HepG2 (cell line): ENCODE measurements at regions not wholly inside any gene's neighbourhood (a gene's known extent, or its start where the extent isn't known, plus 50 kb on each side); places are given as distances from the start of the nearest gene placed in this dataset.

Experiments
- ARNT ChIP-seq: fragments of 450-650 bp; IDR thresholded peaks from 2 replicates; pipeline ENCODE4 v1.6.1; 2017
- EP300 ChIP-seq, 3 experiments: sonication (generic) in 1 of 3; formaldehyde crosslinking in 1 of 3; IDR thresholded peaks; 2 replicates each; pipeline versions ENCODE4 v1.5.1 to v1.6.1; 2011 to 2020; ENCODE audit warnings: low read depth in 2 of 3, low read length in 2 of 3, borderline replicate concordance in 1 of 3, improper control_type of control experiment in 1 of 3, mild to moderate bottlenecking in 1 of 3, missing genetic modification reagents in 1 of 3, moderate library complexity in 1 of 3
- NR3C1 ChIP-seq: sonication (generic); formaldehyde crosslinking; IDR thresholded peaks from 2 replicates; pipeline ENCODE4 v1.4.0; 2020; ENCODE audit warnings: missing genetic modification reagents
- RAD51 ChIP-seq: fragments of 450-650 bp; IDR thresholded peaks from 2 replicates; pipeline ENCODE4 v1.6.1; 2016; ENCODE audit warnings: borderline replicate concordance
- RFX1 ChIP-seq: fragments of 450-650 bp; IDR thresholded peaks from 2 replicates; pipeline ENCODE4 v1.6.1; 2017
- SMC3 ChIP-seq: IDR thresholded peaks from 2 replicates; pipeline ENCODE4 v1.6.1; 2011; ENCODE audit warnings: low read length, improper control_type of control experiment
- ZFP37 ChIP-seq: sonication (generic); formaldehyde crosslinking; IDR thresholded peaks from 2 replicates; pipeline ENCODE4 v1.4.0; 2020; ENCODE audit warnings: missing genetic modification reagents, borderline replicate concordance
- ZNF768 ChIP-seq: sonication (generic); formaldehyde crosslinking; IDR thresholded peaks from 2 replicates; pipeline ENCODE4 v1.4.0; 2020; ENCODE audit warnings: missing genetic modification reagents
- TF ChIP-seq, protein P1 (sequence below): sonication (generic); formaldehyde crosslinking; IDR thresholded peaks from 2 replicates; pipeline ENCODE4 v1.8.0; 2023; ENCODE audit warnings: mild to moderate bottlenecking, missing genetic modification reagents
- TF ChIP-seq, protein P2 (sequence below): sonication (generic); formaldehyde crosslinking; IDR thresholded peaks from 2 replicates; pipeline ENCODE4 v1.5.0; 2020; ENCODE audit warnings: mild to moderate bottlenecking, missing genetic modification reagents, moderate library complexity
- TF ChIP-seq, protein P3 (sequence below): sonication (generic); formaldehyde crosslinking; IDR thresholded peaks from 2 replicates; pipeline ENCODE4 v1.5.1; 2020; ENCODE audit warnings: mild to moderate bottlenecking, missing genetic modification reagents, borderline replicate concordance

DNA sequence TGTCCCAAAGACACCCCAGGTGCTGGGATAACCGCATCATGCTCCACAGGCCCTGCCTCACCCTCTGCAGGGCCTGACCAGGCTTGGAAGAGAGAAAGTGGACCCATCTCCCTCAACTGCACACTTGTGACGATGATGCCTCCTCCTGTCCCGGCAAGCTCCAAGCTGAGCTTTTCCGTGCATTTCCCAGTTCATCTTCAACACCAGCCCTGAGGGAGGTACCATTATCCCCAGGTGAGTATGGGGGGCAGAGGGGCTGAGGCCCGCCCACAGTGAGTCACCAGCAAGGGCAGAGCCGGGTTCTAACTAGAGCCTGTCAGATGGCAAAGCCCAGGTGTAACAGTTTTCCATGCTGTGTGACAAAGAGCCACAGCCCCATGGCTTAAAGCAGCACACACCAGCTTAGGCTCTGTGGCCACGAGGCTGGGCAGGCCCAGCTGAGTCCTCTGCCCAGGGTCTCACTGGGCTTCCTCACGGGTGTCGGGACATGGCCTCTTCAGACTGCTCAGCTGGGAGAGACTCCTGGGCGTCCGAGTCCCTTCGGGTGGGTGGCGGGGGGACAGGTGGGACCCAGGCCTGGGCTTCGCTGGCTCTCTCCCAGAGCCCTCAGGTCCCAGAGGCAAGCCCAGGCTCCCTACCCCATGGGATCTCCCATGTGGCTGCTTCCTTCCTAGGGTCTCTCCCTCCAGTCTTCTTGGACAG is 108.4 kb upstream of the OTOS start:
- TF ChIP-seq RAD51 (no peak), ZFP37 (CRISPR knock-in tag) (no peak), ZNF768 (CRISPR knock-in tag) (no peak), ARNT (no peak), NR3C1 (CRISPR knock-in tag) (no peak), RFX1 (no peak), SMC3 (no peak), EP300 (IDR thresholded peaks at IDR 0.05; ENCODE audit: low read depth in 2 of 2, low read length in 2 of 2) (no peak), EP300 (CRISPR knock-in tag; IDR thresholded peaks at IDR 0.05; ENCODE audit: borderline replicate concordance) (no peak)
- TF ChIP-seq, protein P1, sequence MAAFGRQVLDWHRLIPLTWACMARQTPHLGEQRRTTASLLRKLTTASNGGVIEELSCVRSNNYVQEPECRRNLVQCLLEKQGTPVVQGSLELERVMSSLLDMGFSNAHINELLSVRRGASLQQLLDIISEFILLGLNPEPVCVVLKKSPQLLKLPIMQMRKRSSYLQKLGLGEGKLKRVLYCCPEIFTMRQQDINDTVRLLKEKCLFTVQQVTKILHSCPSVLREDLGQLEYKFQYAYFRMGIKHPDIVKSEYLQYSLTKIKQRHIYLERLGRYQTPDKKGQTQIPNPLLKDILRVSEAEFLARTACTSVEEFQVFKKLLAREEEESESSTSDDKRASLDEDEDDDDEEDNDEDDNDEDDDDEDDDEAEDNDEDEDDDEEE = no peak
- TF ChIP-seq, protein P2, sequence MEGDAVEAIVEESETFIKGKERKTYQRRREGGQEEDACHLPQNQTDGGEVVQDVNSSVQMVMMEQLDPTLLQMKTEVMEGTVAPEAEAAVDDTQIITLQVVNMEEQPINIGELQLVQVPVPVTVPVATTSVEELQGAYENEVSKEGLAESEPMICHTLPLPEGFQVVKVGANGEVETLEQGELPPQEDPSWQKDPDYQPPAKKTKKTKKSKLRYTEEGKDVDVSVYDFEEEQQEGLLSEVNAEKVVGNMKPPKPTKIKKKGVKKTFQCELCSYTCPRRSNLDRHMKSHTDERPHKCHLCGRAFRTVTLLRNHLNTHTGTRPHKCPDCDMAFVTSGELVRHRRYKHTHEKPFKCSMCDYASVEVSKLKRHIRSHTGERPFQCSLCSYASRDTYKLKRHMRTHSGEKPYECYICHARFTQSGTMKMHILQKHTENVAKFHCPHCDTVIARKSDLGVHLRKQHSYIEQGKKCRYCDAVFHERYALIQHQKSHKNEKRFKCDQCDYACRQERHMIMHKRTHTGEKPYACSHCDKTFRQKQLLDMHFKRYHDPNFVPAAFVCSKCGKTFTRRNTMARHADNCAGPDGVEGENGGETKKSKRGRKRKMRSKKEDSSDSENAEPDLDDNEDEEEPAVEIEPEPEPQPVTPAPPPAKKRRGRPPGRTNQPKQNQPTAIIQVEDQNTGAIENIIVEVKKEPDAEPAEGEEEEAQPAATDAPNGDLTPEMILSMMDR = no peak
- TF ChIP-seq, protein P3, sequence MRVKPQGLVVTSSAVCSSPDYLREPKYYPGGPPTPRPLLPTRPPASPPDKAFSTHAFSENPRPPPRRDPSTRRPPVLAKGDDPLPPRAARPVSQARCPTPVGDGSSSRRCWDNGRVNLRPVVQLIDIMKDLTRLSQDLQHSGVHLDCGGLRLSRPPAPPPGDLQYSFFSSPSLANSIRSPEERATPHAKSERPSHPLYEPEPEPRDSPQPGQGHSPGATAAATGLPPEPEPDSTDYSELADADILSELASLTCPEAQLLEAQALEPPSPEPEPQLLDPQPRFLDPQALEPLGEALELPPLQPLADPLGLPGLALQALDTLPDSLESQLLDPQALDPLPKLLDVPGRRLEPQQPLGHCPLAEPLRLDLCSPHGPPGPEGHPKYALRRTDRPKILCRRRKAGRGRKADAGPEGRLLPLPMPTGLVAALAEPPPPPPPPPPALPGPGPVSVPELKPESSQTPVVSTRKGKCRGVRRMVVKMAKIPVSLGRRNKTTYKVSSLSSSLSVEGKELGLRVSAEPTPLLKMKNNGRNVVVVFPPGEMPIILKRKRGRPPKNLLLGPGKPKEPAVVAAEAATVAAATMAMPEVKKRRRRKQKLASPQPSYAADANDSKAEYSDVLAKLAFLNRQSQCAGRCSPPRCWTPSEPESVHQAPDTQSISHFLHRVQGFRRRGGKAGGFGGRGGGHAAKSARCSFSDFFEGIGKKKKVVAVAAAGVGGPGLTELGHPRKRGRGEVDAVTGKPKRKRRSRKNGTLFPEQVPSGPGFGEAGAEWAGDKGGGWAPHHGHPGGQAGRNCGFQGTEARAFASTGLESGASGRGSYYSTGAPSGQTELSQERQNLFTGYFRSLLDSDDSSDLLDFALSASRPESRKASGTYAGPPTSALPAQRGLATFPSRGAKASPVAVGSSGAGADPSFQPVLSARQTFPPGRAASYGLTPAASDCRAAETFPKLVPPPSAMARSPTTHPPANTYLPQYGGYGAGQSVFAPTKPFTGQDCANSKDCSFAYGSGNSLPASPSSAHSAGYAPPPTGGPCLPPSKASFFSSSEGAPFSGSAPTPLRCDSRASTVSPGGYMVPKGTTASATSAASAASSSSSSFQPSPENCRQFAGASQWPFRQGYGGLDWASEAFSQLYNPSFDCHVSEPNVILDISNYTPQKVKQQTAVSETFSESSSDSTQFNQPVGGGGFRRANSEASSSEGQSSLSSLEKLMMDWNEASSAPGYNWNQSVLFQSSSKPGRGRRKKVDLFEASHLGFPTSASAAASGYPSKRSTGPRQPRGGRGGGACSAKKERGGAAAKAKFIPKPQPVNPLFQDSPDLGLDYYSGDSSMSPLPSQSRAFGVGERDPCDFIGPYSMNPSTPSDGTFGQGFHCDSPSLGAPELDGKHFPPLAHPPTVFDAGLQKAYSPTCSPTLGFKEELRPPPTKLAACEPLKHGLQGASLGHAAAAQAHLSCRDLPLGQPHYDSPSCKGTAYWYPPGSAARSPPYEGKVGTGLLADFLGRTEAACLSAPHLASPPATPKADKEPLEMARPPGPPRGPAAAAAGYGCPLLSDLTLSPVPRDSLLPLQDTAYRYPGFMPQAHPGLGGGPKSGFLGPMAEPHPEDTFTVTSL (CRISPR knock-in tag) = no peak
